Small intestine (tissue), 7 donors: ENCODE measurements at regions not wholly inside any gene's neighbourhood (a gene's known extent, or its start where the extent isn't known, plus 50 kb on each side); places are given as distances from the start of the nearest gene placed in this dataset.

Source experiments
- DNase-seq, 2 donors: peaks; one replicate each; pipeline versions ENCODE4 v3.0.0 to v3.0.0-alpha.2; 2013
- FAIRE-seq: peaks from 2 replicates; lab custom pipeline; 2012; peaks lifted over from hg19 to GRCh38; lab: Jason Lieb, UNC
- H3K27ac ChIP-seq, 3 donors: one replicate each; pipeline ENCODE4 v1.5.1; 2013; ENCODE audit warnings: low read length in 2 of 3, mild to moderate bottlenecking in 2 of 3, control low read depth in 1 of 3, inconsistent platforms in 1 of 3, low read depth in 1 of 3, moderate library complexity in 1 of 3
- H3K27me3 ChIP-seq, 3 donors: one replicate each; pipeline ENCODE4 v1.6.1; 2013; ENCODE audit warnings: low read length in 3 of 3, inconsistent platforms in 1 of 3; ENCODE audit not compliant: control insufficient read depth in 3 of 3, insufficient read depth in 3 of 3
- H3K36me3 ChIP-seq, 3 donors: one replicate each; pipeline ENCODE4 v1.6.1; 2013; ENCODE audit warnings: low read length in 3 of 3, inconsistent platforms in 1 of 3, low read depth in 1 of 3, mild to moderate bottlenecking in 1 of 3, moderate library complexity in 1 of 3; ENCODE audit not compliant: control insufficient read depth in 3 of 3, insufficient read depth in 2 of 3
- H3K4me1 ChIP-seq, 3 donors: one replicate each; pipeline ENCODE4 v1.6.1; 2013; ENCODE audit warnings: low read length in 2 of 3, inconsistent platforms in 1 of 3, low read depth in 1 of 3, mild to moderate bottlenecking in 1 of 3, moderate library complexity in 1 of 3; ENCODE audit not compliant: control insufficient read depth in 3 of 3, insufficient read depth in 2 of 3
- H3K4me3 ChIP-seq, 3 donors: one replicate each; pipeline ENCODE4 v1.5.1; 2013; ENCODE audit warnings: low read length in 3 of 3, control low read depth in 1 of 3, inconsistent platforms in 1 of 3, low read depth in 1 of 3, mild to moderate bottlenecking in 1 of 3, moderate library complexity in 1 of 3
- H3K9me3 ChIP-seq, 2 donors: one replicate each; pipeline ENCODE4 v1.6.1; 2013; ENCODE audit warnings: low read depth in 1 of 2, low read length in 1 of 2; ENCODE audit not compliant: control insufficient read depth in 2 of 2, insufficient read depth in 1 of 2
- WGBS, 3 donors: extraction: QIAGEN DNeasy Blood & Tissue Kit; methylation state at CpG; one replicate each; pipeline ENCODE4 v1.1.7; 2013; 5-methylcytosine and 5-hydroxymethylcytosine counted together
- donor health status: healthy with polysubstance abuse.
- donor health status: control.
- donor health status: control.
- donor health status: Bipolar disorder and iron deficiency.
- donor health status: healthy.

GRCh38 chr13:99895444-99896368 lies 75.9 kb downstream of the ZIC5 start:
- 2 to 7% (median 4%) methylated on average over 97 to 100 of the region's 100 CpGs for WGBS, 3 donors
- H3K27ac ChIP-seq = no peak overlapping the region
- peaks cover 0 to 70% (median 12%) of the 10 kb centered on the region in 3 donors for H3K27me3 ChIP-seq
- no peaks in the 10 kb centered on the region for H3K9me3 ChIP-seq
- H3K4me3 ChIP-seq = peak overlapping the region; percentile 6 to 57 (median 7)
- FAIRE-seq = no peak
- peaks cover 0 to 4% (median 0%) of the 10 kb centered on the region in 3 donors for H3K4me1 ChIP-seq
- H3K36me3 ChIP-seq = peaks cover 0 to 3% (median 0%) of the 10 kb centered on the region in 3 donors
- DNase-seq = peak in 1 of 2 donors; percentile 55

GRCh38 chr13:99894840-99895443 lies 76.6 kb downstream of the ZIC5 start:
- Histone ChIP-seq H3K9me3 (no peaks in the 10 kb centered on the region), H3K36me3 (peaks cover 0 to 3% (median 0%) of the 10 kb centered on the region in 3 donors), H3K27ac (no peak overlapping the region), H3K27me3 (peaks cover 0 to 64% (median 12%) of the 10 kb centered on the region in 3 donors), H3K4me1 (peaks cover 0 to 4% (median 0%) of the 10 kb centered on the region in 3 donors), H3K4me3 (peak overlapping the region in 2 of 3 donors; percentile 6 to 57)
- FAIRE-seq (no peak), DNase-seq (peak; percentile 36 to 45)
- 3 to 8% (median 3%) methylated on average over 33 of the region's 33 CpGs for WGBS, 3 donors

- 70 to 74% (median 74%) methylated on average over 13 of the region's 13 CpGs for WGBS, 3 donors
- FAIRE-seq (no peak), DNase-seq (no peak)
- Histone ChIP-seq H3K27me3 (peaks cover 0 to 63% (median 12%) of the 10 kb centered on the region in 3 donors), H3K4me3 (no peak overlapping the region), H3K9me3 (no peaks in the 10 kb centered on the region), H3K27ac (no peak overlapping the region), H3K4me1 (peaks cover 0 to 4% (median 0%) of the 10 kb centered on the region in 3 donors), H3K36me3 (peaks cover 0 to 3% (median 0%) of the 10 kb centered on the region in 3 donors)
These were observed 77.3 kb downstream of the ZIC5 start for GRCh38 chr13:99894105-99894839.

GRCh38 chr13:99893567-99893966 lies 78.0 kb downstream of the ZIC5 start:
- FAIRE-seq = no peak
- no peak overlapping the region for H3K27ac ChIP-seq
- H3K36me3 ChIP-seq = peaks cover 0 to 3% (median 0%) of the 10 kb centered on the region in 3 donors
- peaks cover 0 to 4% (median 0%) of the 10 kb centered on the region in 3 donors for H3K4me1 ChIP-seq
- H3K27me3 ChIP-seq = peaks cover 0 to 62% (median 12%) of the 10 kb centered on the region in 3 donors
- 75 to 89% (median 89%) methylated on average over 9 of the region's 9 CpGs for WGBS, 3 donors
- H3K4me3 ChIP-seq = no peak overlapping the region
- H3K9me3 ChIP-seq = no peaks in the 10 kb centered on the region
- DNase-seq = no peak

- no peak overlapping the region for H3K4me3 ChIP-seq
- H3K27me3 ChIP-seq = peaks cover 0 to 56% (median 9%) of the 10 kb centered on the region in 3 donors
- DNase-seq = no peak
- peaks cover 0 to 4% (median 0%) of the 10 kb centered on the region in 3 donors for H3K4me1 ChIP-seq
- WGBS, 3 donors = 88 to 95% (median 93%) methylated on average over 16 to 17 of the region's 17 CpGs
- H3K27ac ChIP-seq = no peak overlapping the region
- peaks cover 0 to 3% (median 0%) of the 10 kb centered on the region in 3 donors for H3K36me3 ChIP-seq
- no peaks in the 10 kb centered on the region for H3K9me3 ChIP-seq
- no peak for FAIRE-seq
These were observed 78.6 kb downstream of the ZIC5 start for GRCh38 chr13:99892866-99893504.

- Histone ChIP-seq H3K36me3 (peaks cover 0 to 3% (median 0%) of the 10 kb centered on the region in 3 donors), H3K4me1 (peaks cover 0 to 4% (median 0%) of the 10 kb centered on the region in 3 donors), H3K4me3 (no peak overlapping the region), H3K27me3 (peaks cover 0 to 48% (median 6%) of the 10 kb centered on the region in 3 donors), H3K9me3 (no peaks in the 10 kb centered on the region), H3K27ac (no peak overlapping the region)
- FAIRE-seq = no peak
- no peak for DNase-seq
- 79 to 85% (median 80%) methylated on average over 8 of the region's 8 CpGs for WGBS, 3 donors
These were observed 79.4 kb downstream of the ZIC5 start for GRCh38 chr13:99892196-99892613.

GRCh38 chr13:99886706-99887105 lies 84.9 kb downstream of the ZIC5 start:
- Histone ChIP-seq H3K27me3 (peaks cover 0 to 7% (median 2%) of the 10 kb centered on the region in 3 donors), H3K4me3 (no peak overlapping the region), H3K27ac (no peak overlapping the region), H3K36me3 (no peaks in the 10 kb centered on the region), H3K9me3 (no peaks in the 10 kb centered on the region), H3K4me1 (no peaks in the 10 kb centered on the region)
- WGBS, 3 donors = 95 to 98% (median 95%) methylated on average over 4 of the region's 4 CpGs
- DNase-seq (no peak), FAIRE-seq (no peak)
